ENCODE measurements at regions not wholly inside any gene's neighbourhood (a gene's known extent, or its start where the extent isn't known, plus 50 kb on each side); places are given as distances from the start of the nearest gene placed in this dataset.

- no peak for TF ChIP-seq ZFX (IDR thresholded peaks at IDR 0.05)
- TF ChIP-seq, protein P1, sequence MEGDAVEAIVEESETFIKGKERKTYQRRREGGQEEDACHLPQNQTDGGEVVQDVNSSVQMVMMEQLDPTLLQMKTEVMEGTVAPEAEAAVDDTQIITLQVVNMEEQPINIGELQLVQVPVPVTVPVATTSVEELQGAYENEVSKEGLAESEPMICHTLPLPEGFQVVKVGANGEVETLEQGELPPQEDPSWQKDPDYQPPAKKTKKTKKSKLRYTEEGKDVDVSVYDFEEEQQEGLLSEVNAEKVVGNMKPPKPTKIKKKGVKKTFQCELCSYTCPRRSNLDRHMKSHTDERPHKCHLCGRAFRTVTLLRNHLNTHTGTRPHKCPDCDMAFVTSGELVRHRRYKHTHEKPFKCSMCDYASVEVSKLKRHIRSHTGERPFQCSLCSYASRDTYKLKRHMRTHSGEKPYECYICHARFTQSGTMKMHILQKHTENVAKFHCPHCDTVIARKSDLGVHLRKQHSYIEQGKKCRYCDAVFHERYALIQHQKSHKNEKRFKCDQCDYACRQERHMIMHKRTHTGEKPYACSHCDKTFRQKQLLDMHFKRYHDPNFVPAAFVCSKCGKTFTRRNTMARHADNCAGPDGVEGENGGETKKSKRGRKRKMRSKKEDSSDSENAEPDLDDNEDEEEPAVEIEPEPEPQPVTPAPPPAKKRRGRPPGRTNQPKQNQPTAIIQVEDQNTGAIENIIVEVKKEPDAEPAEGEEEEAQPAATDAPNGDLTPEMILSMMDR (conservative IDR thresholded peaks at IDR 0.05): no peak
- no peak overlapping the region for H3K27ac ChIP-seq
Measured at GRCh38 chr5:124402144-124402581, 344.3 kb downstream of the ZNF608 start.

DNA sequence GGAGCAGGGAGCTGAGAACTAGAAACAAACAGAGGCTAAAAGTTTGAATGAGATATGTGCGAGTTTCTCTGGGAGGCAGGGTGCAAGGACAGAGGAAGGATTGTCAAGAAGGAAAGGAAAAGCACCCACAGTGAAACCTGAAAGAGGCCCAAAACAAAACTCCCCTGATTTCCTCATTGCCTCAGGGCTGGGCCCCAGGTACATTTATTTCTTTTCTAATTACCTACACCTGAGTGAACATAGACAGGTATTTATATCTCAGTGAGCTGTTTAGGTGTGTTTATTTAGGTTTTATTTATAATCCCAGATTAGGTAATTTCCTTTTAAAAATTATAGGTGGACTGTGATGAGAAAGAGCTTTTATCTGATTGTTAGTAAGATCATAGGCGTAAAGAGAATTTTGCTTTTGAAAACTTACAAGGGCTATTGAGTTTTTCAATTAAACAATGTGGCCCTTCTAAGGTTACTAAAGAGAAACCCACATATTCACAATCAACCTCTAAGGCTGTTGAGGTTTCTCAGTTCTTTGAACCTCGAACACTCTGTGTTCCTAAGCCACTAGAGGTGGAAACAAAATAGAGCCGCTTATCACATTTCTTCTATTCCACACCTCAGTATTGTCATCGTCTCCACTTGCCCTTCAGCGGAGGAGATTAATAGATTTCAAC lies 344.8 kb downstream of the ZNF608 start:
- no peak for TF ChIP-seq ZFX (IDR thresholded peaks at IDR 0.05)
- TF ChIP-seq, protein P1 (conservative IDR thresholded peaks at IDR 0.05): no peak

GRCh38 chr5:124399426-124399961 lies 346.9 kb downstream of the ZNF608 start:
- H3K27ac ChIP-seq: no peak overlapping the region
- TF ChIP-seq ZFX (IDR thresholded peaks at IDR 0.05): no peak
- TF ChIP-seq, protein P1 (conservative IDR thresholded peaks at IDR 0.05): no peak

More for the DNA sequence above, 344.8 kb downstream of the ZNF608 start:
- no peak overlapping the region for H3K27ac ChIP-seq

DNA sequence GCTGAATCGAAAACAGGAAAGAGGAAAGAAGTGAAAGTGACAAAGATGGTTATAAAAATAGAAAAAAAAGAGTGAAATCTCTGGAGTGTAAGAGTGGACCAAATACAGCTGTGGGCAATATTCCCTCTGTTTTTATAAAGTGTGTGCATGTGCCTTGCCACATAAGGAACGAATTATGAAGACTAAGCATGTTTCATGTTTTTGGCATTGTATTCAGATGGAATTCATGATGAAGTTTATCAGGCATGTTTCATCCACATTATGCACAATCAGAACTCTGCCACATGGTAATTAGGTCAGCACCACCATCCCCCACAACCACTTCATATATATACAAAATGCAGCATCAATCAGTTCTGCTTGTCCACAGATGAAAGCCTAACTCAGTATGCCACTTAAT lies 348.0 kb downstream of the ZNF608 start:
- TF ChIP-seq ZFX (IDR thresholded peaks at IDR 0.05): no peak
- TF ChIP-seq, protein P1 (conservative IDR thresholded peaks at IDR 0.05): no peak
- no peak overlapping the region for H3K27ac ChIP-seq

GRCh38 chr5:124397317-124397716 lies 349.1 kb downstream of the ZNF608 start:
- no peak overlapping the region for H3K27ac ChIP-seq
- no peak for TF ChIP-seq ZFX (IDR thresholded peaks at IDR 0.05)

DNA sequence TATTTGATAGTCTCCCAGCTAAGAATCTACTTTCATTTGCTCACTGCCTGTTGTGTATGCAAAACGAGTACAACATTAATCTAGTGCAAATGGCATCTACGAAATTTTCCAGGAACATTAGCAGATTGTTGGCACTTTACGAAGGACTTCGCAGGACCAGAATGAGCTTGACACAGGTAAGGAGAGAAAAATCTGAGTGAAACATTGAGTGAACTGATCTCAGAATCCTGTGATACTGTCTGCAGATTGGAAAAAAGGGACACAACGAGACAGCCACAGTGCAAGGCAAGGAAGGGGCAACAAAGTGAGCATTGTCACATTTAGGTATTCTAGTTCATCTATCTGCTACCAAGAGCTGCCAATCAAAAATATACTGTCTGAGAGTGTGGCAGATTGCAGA lies 350.5 kb downstream of the ZNF608 start:
- no peak for TF ChIP-seq ZFX (IDR thresholded peaks at IDR 0.05)
- TF ChIP-seq, protein P1 (conservative IDR thresholded peaks at IDR 0.05): no peak
- H3K27ac ChIP-seq: no peak overlapping the region

GRCh38 chr5:124395287-124395686 lies 351.2 kb downstream of the ZNF608 start:
- TF ChIP-seq, protein P1 (conservative IDR thresholded peaks at IDR 0.05): no peak
- TF ChIP-seq ZFX (IDR thresholded peaks at IDR 0.05): no peak
- no peak overlapping the region for H3K27ac ChIP-seq
